ENCODE measurements at regions not wholly inside any gene's neighbourhood (a gene's known extent, or its start where the extent isn't known, plus 50 kb on each side); places are given as distances from the start of the nearest gene placed in this dataset.

GRCh38 chr13:64992314-64992713 is 2237.8 kb downstream of the PCDH9 start:
- no peak for TF ChIP-seq GATA2 (IDR thresholded peaks at IDR 0.05; ENCODE audit: low read depth, low read length)
- TF ChIP-seq GATA3 (IDR thresholded peaks at IDR 0.05; ENCODE audit: low read depth, low read length): no peak
